Neural cell (in vitro differentiated cells): ENCODE measurements at regions not wholly inside any gene's neighbourhood (a gene's known extent, or its start where the extent isn't known, plus 50 kb on each side); places are given as distances from the start of the nearest gene placed in this dataset.

Source experiments
- H2AFZ ChIP-seq: fragments of 200-600, 300-800 bp; sonication (generic), shearing (Covaris generic); 2 replicates; pipeline ENCODE4 v1.6.0; 2014; ENCODE audit warnings: low read depth, mild to moderate bottlenecking, antibody characterized with exemption, low read length, moderate library complexity
- H3F3A ChIP-seq: fragments of 200-600 bp; shearing (Covaris generic); 2 replicates; pipeline ENCODE4 v1.6.1; 2016; ENCODE audit warnings: mild to moderate bottlenecking, moderate library complexity, mixed read lengths, antibody characterized with exemption, low read length; ENCODE audit not compliant: insufficient read depth, poor library complexity, severe bottlenecking
- H3K27ac ChIP-seq: fragments of 200-600, 300-800 bp; sonication (generic), shearing (Covaris generic); 2 replicates; pipeline ENCODE4 v1.5.1; 2014; ENCODE audit warnings: mild to moderate bottlenecking, low read length, moderate library complexity
- H3K27me3 ChIP-seq: fragments of 300-800, 200-600 bp; sonication (generic), shearing (Covaris generic); 2 replicates; pipeline ENCODE4 v1.6.0; 2014; ENCODE audit warnings: mild to moderate bottlenecking, low read depth, low read length, moderate library complexity; ENCODE audit not compliant: insufficient read depth
- H3K36me3 ChIP-seq: fragments of 300-800, 200-600 bp; sonication (generic), shearing (Covaris generic); 2 replicates; pipeline ENCODE4 v1.5.1; 2014; ENCODE audit warnings: mild to moderate bottlenecking, antibody characterized with exemption, low read length, moderate library complexity; ENCODE audit not compliant: insufficient read depth
- H3K4me2 ChIP-seq: fragments of 300-800, 200-600 bp; sonication (generic), shearing (Covaris generic); 2 replicates; pipeline ENCODE4 v1.6.0; 2014; ENCODE audit warnings: mild to moderate bottlenecking, low read length
- H3K4me3 ChIP-seq: fragments of 300-800, 200-600 bp; sonication (generic), shearing (Covaris generic); 2 replicates; pipeline ENCODE4 v1.5.1; 2014; ENCODE audit warnings: mild to moderate bottlenecking, low read length, moderate library complexity
- H3K79me2 ChIP-seq: fragments of 200-600 bp; shearing (Covaris generic); replicated peaks from 2 replicates; pipeline ENCODE4 v1.6.0; 2014; ENCODE audit warnings: mild to moderate bottlenecking, low read length, moderate library complexity; ENCODE audit not compliant: insufficient read depth
- H3K9ac ChIP-seq: fragments of 300-800, 200-600 bp; sonication (generic), shearing (Covaris generic); 2 replicates; pipeline ENCODE4 v1.6.1; 2016; ENCODE audit warnings: mild to moderate bottlenecking, low read length, mixed read lengths
- H3K9me2 ChIP-seq: fragments of 200-600 bp; shearing (Covaris generic); 2 replicates; pipeline ENCODE4 v1.6.1; 2016; ENCODE audit warnings: mild to moderate bottlenecking, low read length, mixed read lengths; ENCODE audit not compliant: insufficient read depth
- H3K9me3 ChIP-seq: fragments of 200-600, 300-800 bp; sonication (generic), shearing (Covaris generic); 2 replicates; pipeline ENCODE4 v1.6.1; 2016; ENCODE audit warnings: mild to moderate bottlenecking, mixed run types, low read length, moderate library complexity, mixed read lengths
- H4K20me1 ChIP-seq: fragments of 200-600 bp; shearing (Covaris generic); 2 replicates; pipeline ENCODE4 v1.6.1; 2016; ENCODE audit warnings: mild to moderate bottlenecking, mixed run types; ENCODE audit not compliant: insufficient read depth
- CTCF ChIP-seq: fragments of 450-650 bp; IDR thresholded peaks from 2 replicates; pipeline ENCODE4 v1.5.1; 2014; ENCODE audit warnings: antibody characterized with exemption, mild to moderate bottlenecking, moderate library complexity; ENCODE audit not compliant: poor library complexity, severe bottlenecking
- EP300 ChIP-seq: fragments of 450-650 bp; conservative IDR thresholded peaks from 2 replicates; pipeline ENCODE4 v1.6.1; 2014; ENCODE audit warnings: antibody characterized with exemption, mild to moderate bottlenecking, moderate library complexity; ENCODE audit not compliant: poor library complexity, severe bottlenecking
- EZH2 ChIP-seq: fragments of 200-600, 300-800 bp; shearing (Covaris generic), sonication (generic); IDR thresholded peaks from 2 replicates; pipeline ENCODE4 v1.6.1; 2014; ENCODE audit warnings: antibody characterized with exemption, low read length, borderline replicate concordance, mild to moderate bottlenecking; ENCODE audit not compliant: insufficient read depth, poor library complexity, severe bottlenecking
- MXI1 ChIP-seq: fragments of 450-650 bp; conservative IDR thresholded peaks from 2 replicates; pipeline ENCODE4 v1.6.1; 2014; ENCODE audit warnings: antibody characterized with exemption, mild to moderate bottlenecking; ENCODE audit not compliant: poor library complexity, severe bottlenecking
- POLR2AphosphoS5 ChIP-seq: IDR thresholded peaks from 2 replicates; pipeline ENCODE4 v1.6.1; 2012
- RAD21 ChIP-seq: fragments of 450-650 bp; conservative IDR thresholded peaks from 2 replicates; pipeline ENCODE4 v1.6.1; 2014; ENCODE audit warnings: antibody characterized with exemption, mild to moderate bottlenecking, moderate library complexity
- SMC3 ChIP-seq: fragments of 450-650 bp; conservative IDR thresholded peaks from 2 replicates; pipeline ENCODE4 v1.6.1; 2014; ENCODE audit warnings: antibody characterized with exemption, mild to moderate bottlenecking, moderate library complexity; ENCODE audit not compliant: poor library complexity
- TAF1 ChIP-seq: IDR thresholded peaks from 2 replicates; pipeline ENCODE4 v1.6.1; 2012; ENCODE audit warnings: low read depth
- TF ChIP-seq, protein P1 (sequence below): IDR thresholded peaks from 2 replicates; pipeline ENCODE4 v1.6.1; 2012; ENCODE audit warnings: borderline replicate concordance

DNA sequence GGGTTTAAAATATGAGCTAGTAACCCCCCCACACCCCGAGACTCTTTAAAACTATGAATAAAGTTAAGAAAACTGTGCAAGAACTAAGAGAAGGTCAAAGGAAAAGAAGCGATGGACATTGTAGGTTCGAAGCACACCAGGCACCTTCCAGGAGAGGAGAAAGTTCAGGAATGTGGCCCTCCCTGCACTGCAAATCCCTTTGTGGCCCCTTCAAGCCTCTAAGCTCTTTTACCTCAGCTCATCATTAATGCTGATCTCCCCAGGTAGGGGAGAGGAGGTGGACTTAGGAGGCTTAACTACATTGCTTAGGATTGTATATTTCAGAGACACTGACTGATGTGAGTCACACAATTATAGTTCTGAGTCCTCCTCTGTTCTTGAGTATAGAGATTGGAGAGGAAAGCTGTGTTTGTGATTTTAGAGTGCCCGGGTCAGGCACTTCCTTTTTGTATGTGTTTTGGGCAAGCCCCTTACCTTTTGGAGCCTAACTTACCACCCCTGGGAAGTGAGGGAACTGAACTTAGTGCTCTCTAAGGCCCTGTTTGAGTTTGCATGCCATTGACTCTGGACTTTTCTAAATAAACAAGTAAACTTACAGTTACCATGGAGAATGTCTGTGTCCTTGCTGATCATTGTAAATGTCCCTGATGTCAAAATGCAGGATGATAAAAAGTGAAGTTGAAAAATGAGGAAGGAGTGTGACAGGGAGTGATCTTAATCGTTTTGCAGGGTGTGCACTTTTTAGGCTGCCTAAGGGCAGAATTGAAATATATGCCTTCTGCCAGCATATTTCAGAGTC lies 140.8 kb upstream of the ZEB2 start:
- Histone ChIP-seq H3K27ac (no peak overlapping the region), H3F3A (no peaks in the 10 kb centered on the region), H4K20me1 (no peaks in the 10 kb centered on the region), H3K9me2 (no peaks in the 10 kb centered on the region), H3K79me2 (no peaks in the 10 kb centered on the region), H3K4me3 (no peak overlapping the region), H2AFZ (no peak overlapping the region), H3K36me3 (no peaks in the 10 kb centered on the region), H3K4me2 (no peak overlapping the region), H3K27me3 (no peaks in the 10 kb centered on the region), H3K9ac (no peak overlapping the region), H3K9me3 (no peaks in the 10 kb centered on the region)
- TF ChIP-seq MXI1 (no peak), TAF1 (no peak), SMC3 (no peak), EZH2 (no peak), POLR2AphosphoS5 (no peak), CTCF (no peak), EP300 (no peak), RAD21 (no peak)
- TF ChIP-seq, protein P1, sequence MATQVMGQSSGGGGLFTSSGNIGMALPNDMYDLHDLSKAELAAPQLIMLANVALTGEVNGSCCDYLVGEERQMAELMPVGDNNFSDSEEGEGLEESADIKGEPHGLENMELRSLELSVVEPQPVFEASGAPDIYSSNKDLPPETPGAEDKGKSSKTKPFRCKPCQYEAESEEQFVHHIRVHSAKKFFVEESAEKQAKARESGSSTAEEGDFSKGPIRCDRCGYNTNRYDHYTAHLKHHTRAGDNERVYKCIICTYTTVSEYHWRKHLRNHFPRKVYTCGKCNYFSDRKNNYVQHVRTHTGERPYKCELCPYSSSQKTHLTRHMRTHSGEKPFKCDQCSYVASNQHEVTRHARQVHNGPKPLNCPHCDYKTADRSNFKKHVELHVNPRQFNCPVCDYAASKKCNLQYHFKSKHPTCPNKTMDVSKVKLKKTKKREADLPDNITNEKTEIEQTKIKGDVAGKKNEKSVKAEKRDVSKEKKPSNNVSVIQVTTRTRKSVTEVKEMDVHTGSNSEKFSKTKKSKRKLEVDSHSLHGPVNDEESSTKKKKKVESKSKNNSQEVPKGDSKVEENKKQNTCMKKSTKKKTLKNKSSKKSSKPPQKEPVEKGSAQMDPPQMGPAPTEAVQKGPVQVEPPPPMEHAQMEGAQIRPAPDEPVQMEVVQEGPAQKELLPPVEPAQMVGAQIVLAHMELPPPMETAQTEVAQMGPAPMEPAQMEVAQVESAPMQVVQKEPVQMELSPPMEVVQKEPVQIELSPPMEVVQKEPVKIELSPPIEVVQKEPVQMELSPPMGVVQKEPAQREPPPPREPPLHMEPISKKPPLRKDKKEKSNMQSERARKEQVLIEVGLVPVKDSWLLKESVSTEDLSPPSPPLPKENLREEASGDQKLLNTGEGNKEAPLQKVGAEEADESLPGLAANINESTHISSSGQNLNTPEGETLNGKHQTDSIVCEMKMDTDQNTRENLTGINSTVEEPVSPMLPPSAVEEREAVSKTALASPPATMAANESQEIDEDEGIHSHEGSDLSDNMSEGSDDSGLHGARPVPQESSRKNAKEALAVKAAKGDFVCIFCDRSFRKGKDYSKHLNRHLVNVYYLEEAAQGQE, result no peak

DNA sequence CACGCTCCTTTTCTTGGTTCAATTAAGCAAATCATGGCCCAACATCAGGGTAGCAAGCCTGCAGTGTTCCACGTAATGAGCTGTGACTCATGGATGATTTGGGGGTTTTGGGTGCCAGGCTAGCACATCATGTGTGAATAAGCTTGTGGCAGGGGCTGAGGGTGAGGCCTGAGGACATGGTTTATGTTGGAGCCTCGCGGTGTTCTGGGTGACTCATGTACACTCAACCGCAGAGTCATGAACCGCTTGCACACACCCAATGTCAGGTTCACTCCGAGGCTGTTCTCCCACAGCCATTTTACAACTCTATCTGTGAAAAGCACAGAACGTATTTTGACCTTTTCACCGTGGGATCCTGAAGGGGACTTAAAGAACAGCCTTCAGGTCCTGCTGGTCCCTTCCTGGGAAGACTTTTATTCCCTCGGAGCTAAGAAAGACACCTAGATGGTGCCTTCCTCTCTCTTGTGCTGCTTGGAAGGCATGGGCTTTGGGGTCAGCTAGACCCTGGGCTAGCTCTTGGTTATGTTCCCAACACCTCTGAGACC lies 139.9 kb upstream of the ZEB2 start:
- no peak overlapping the region for H3K4me3 ChIP-seq
- no peaks in the 10 kb centered on the region for H3K79me2 ChIP-seq
- H3K4me2 ChIP-seq, result no peak overlapping the region
- H3F3A ChIP-seq, result no peaks in the 10 kb centered on the region
- no peaks in the 10 kb centered on the region for H3K27me3 ChIP-seq
- no peak overlapping the region for H3K27ac ChIP-seq
- no peak overlapping the region for H2AFZ ChIP-seq
- no peaks in the 10 kb centered on the region for H3K9me2 ChIP-seq
- H3K9ac ChIP-seq, result no peak overlapping the region
- H4K20me1 ChIP-seq, result no peaks in the 10 kb centered on the region
- TF ChIP-seq CTCF, result no peak
- TF ChIP-seq, protein P1, result no peak
- H3K9me3 ChIP-seq, result no peaks in the 10 kb centered on the region
- no peaks in the 10 kb centered on the region for H3K36me3 ChIP-seq
